SU-DHL-6 (cell line): ENCODE measurements at regions not wholly inside any gene's neighbourhood (a gene's known extent, or its start where the extent isn't known, plus 50 kb on each side); places are given as distances from the start of the nearest gene placed in this dataset.
"Not testable (repeated sequence)": the region's sequence is repeated elsewhere in the genome, so short reads cannot be mapped to it uniquely, and the experiment has no call there.

ENCODE experiments used
- H2AFZ ChIP-seq: fragments of 200-600 bp; sonication (generic); 2 replicates; pipeline ENCODE4 v1.6.1; 2014; ENCODE audit warnings: low read depth, mild to moderate bottlenecking, moderate library complexity, mixed read lengths, antibody characterized with exemption, low read length; ENCODE audit not compliant: severe bottlenecking
- H3F3A ChIP-seq: fragments of 200-600 bp; shearing (Covaris generic); 2 replicates; pipeline ENCODE4 v1.6.0; 2016; ENCODE audit warnings: antibody characterized with exemption, mild to moderate bottlenecking; ENCODE audit not compliant: insufficient read depth
- H3K27ac ChIP-seq: fragments of 200-600 bp; sonication (generic); 2 replicates; pipeline ENCODE4 v1.5.1; 2016; ENCODE audit warnings: low read depth, mild to moderate bottlenecking, low read length, moderate library complexity, mixed read lengths
- H3K27me3 ChIP-seq: fragments of 200-600 bp; sonication (generic), shearing (Covaris generic); 2 replicates; pipeline ENCODE4 v1.6.0; 2014; ENCODE audit warnings: mild to moderate bottlenecking, low read length
- H3K36me3 ChIP-seq: fragments of 200-600 bp; sonication (generic); 2 replicates; pipeline ENCODE4 v1.6.1; 2014; ENCODE audit warnings: mild to moderate bottlenecking, low read length, mixed read lengths
- H3K4me2 ChIP-seq: fragments of 300-600, 200-600 bp; shearing (Covaris generic), sonication (generic); 2 replicates; pipeline ENCODE4 v1.6.0; 2014; ENCODE audit warnings: low read length, low read depth, mild to moderate bottlenecking; ENCODE audit not compliant: poor library complexity, severe bottlenecking
- H3K4me3 ChIP-seq: fragments of 200-600 bp; sonication (generic); 2 replicates; pipeline ENCODE4 v1.5.1; 2014; ENCODE audit warnings: antibody characterized with exemption, low read length, mild to moderate bottlenecking, mixed read lengths; ENCODE audit not compliant: insufficient read depth, poor library complexity, severe bottlenecking
- H3K79me2 ChIP-seq: fragments of 200-600 bp; sonication (generic); 2 replicates; pipeline ENCODE4 v1.6.1; 2014; ENCODE audit warnings: mild to moderate bottlenecking, low read length, moderate library complexity; ENCODE audit not compliant: insufficient read depth
- H3K9ac ChIP-seq: fragments of 200-600 bp; sonication (generic); 2 replicates; pipeline ENCODE4 v1.7.0; 2014; ENCODE audit warnings: mild to moderate bottlenecking, low read length
- H3K9me2 ChIP-seq: fragments of 200-600 bp; sonication (generic); replicated peaks from 2 replicates; pipeline ENCODE4 v1.6.1; 2014; ENCODE audit warnings: low read length; ENCODE audit not compliant: insufficient read depth
- H3K9me3 ChIP-seq: fragments of 200-600 bp; sonication (generic); 2 replicates; pipeline ENCODE4 v1.6.1; 2014; ENCODE audit warnings: low read length, mixed read lengths; ENCODE audit not compliant: insufficient read depth
- H4K20me1 ChIP-seq: fragments of 200-600 bp; sonication (generic); 2 replicates; pipeline ENCODE4 v1.6.1; 2014; ENCODE audit warnings: low read depth, mild to moderate bottlenecking, antibody characterized with exemption, low read length, moderate library complexity, mixed read lengths
- CTCF ChIP-seq: fragments of 200-600 bp; sonication (generic); IDR thresholded peaks from one replicate; pipeline ENCODE4 v1.5.1; 2017; ENCODE audit warnings: antibody characterized with exemption, mild to moderate bottlenecking, low read length, moderate library complexity; ENCODE audit not compliant: insufficient read depth, poor library complexity, severe bottlenecking
- EZH2phosphoT487 ChIP-seq: fragments of 200-600 bp; sonication (generic), shearing (Covaris generic); conservative IDR thresholded peaks from 2 replicates; pipeline ENCODE4 v1.6.1; 2018; ENCODE audit warnings: mild to moderate bottlenecking, antibody characterized with exemption, low read length, moderate library complexity, mixed read lengths

DNA sequence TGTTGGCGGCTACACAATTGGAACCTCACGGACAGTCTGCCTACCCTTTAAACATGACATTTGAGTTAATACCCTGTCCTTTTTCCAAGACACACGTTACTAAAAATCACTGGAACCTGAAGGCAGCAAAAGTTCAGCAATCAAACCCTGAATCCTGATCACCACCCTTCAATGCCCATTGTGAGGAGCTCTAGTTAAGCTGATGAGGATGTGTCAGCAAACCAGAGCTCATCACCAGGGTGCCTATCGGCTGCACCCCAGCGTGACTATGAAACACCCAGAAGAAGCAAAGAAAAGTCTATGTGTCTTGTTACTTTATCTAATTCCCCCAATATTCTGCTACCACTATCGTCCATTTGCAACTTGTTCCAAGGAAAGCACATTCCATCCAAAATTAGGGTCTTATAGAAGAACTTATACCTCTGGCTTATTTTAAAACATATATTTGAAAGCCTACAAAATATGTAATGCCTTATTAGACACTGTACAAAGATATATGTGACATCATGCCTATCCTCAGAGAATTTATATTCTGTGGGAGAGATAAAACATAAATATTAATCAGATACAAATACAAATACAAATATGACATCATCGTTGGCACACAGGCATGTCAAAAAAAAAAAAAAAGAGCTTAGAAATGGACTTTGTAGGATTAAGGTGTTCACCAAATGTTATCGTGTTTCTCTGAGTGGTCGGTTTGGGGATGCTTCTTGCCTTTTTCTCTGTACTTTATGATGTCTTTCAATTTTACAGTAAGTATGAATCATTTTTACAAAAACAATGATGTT lies 219.7 kb upstream of the SETMAR start:
- Histone ChIP-seq H3K4me3 (no peak overlapping the region), H3K9me3 (no peaks in the 10 kb centered on the region), H3K79me2 (no peaks in the 10 kb centered on the region), H3F3A (no peaks in the 10 kb centered on the region), H3K9me2 (no peaks in the 10 kb centered on the region), H4K20me1 (no peaks in the 10 kb centered on the region), H2AFZ (no peak overlapping the region), H3K4me2 (no peak overlapping the region), H3K36me3 (no peaks in the 10 kb centered on the region), H3K9ac (no peak overlapping the region), H3K27me3 (no peaks in the 10 kb centered on the region), H3K27ac (no peak overlapping the region)
- TF ChIP-seq EZH2phosphoT487 (no peak), CTCF (no peak)

DNA sequence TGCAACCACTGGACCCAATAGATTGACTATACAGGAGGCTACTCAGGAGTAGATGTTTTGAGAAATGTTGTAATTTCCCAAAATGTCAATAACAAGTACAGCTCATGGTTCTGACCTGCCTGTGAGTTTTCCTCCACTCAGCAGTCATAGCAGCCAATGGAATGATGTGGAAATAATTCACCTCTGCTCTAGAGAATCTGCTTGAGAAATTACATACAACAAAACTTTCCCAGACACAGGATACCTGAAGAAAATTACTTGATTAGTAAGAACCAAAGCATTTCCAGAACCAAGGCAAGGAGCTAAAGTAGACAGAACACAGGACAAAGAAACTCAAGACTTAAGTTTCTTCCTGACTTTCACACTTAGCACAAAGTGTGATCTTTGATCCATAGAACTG lies 218.9 kb upstream of the SETMAR start:
- no peaks in the 10 kb centered on the region for H3K79me2 ChIP-seq
- H3K4me2 ChIP-seq = no peak overlapping the region
- no peaks in the 10 kb centered on the region for H3K36me3 ChIP-seq
- H2AFZ ChIP-seq = no peak overlapping the region
- no peaks in the 10 kb centered on the region for H3K27me3 ChIP-seq
- H3F3A ChIP-seq = no peaks in the 10 kb centered on the region
- no peak for TF ChIP-seq CTCF
- no peak for TF ChIP-seq EZH2phosphoT487
- H3K9me3 ChIP-seq = no peaks in the 10 kb centered on the region
- H3K27ac ChIP-seq = no peak overlapping the region
- H3K4me3 ChIP-seq = no peak overlapping the region
- H4K20me1 ChIP-seq = no peaks in the 10 kb centered on the region
- H3K9ac ChIP-seq = no peak overlapping the region
- no peaks in the 10 kb centered on the region for H3K9me2 ChIP-seq

DNA sequence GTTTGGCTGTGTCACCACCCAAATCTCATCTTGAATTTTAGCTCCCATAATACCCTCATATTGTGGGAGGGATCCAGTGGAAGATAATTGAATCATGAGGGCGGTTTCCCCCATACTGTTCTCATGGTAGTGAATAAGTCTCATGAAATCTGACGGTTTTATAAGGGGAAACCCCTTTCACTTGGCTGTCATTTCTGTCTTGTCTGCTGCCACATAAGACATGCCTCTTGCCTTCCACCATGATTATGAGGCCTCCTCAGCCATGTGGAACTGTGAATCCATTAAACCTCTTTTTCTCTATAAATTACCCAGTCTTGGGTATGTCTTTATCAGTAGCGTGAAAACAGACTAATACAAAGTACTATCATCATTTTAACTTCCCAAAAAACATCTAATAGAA lies 216.5 kb upstream of the SETMAR start:
- not testable (repeated sequence) for H3K79me2 ChIP-seq, H2AFZ ChIP-seq, H3K4me3 ChIP-seq, H3K27me3 ChIP-seq, H3F3A ChIP-seq, H3K4me2 ChIP-seq, H3K9ac ChIP-seq, H3K27ac ChIP-seq, H3K9me2 ChIP-seq, H4K20me1 ChIP-seq, H3K9me3 ChIP-seq, H3K36me3 ChIP-seq

DNA sequence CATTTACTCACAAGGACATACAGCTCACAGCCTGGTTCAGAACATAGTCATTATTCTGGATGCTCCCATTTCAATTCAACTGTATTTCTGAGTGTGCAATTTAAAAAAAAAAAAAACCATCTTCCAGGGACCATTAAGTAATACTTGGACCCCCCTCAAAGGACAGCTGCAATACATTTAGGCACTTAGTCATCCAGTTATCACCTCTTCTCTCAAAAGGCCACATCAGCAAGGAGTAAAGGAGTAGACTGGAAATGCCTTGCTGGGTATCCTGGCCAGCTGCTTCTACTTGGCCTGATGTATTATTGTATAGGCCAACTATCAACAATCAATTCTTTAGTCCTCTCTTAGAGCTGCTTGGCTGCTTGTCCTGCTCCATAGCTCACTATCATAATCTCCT lies 211.4 kb upstream of the SETMAR start:
- TF ChIP-seq CTCF (no peak), EZH2phosphoT487 (no peak)
- H3K79me2 ChIP-seq = no peaks in the 10 kb centered on the region
- H3K9ac ChIP-seq = no peak overlapping the region
- no peaks in the 10 kb centered on the region for H3K36me3 ChIP-seq
- no peaks in the 10 kb centered on the region for H3F3A ChIP-seq
- H3K4me3 ChIP-seq = no peak overlapping the region
- no peaks in the 10 kb centered on the region for H3K9me3 ChIP-seq
- no peak overlapping the region for H2AFZ ChIP-seq
- H3K27me3 ChIP-seq = no peaks in the 10 kb centered on the region
- H3K4me2 ChIP-seq = no peak overlapping the region
- no peaks in the 10 kb centered on the region for H4K20me1 ChIP-seq
- H3K27ac ChIP-seq = no peak overlapping the region
- no peaks in the 10 kb centered on the region; the same call in 1 of the 2 replicates for H3K9me2 ChIP-seq
